IMR-90 (cell line): ENCODE measurements at regions not wholly inside any gene's neighbourhood (a gene's known extent, or its start where the extent isn't known, plus 50 kb on each side); places are given as distances from the start of the nearest gene placed in this dataset.

Experiments
- ATAC-seq: fragments of 200-7000 bp; cut with Tn5 transposase; 2 replicates; pipeline ENCODE4 v1.9.1; 2020; ENCODE audit warnings: low read depth, mild to moderate bottlenecking, moderate library complexity
- BruUV-seq: library from RNA; stranded (reverse); fragments of 400-500 nt; replicated peaks from 2 replicates; lab custom pipeline; 2021; lab: Mats Ljungman, UMichigan
- CTCF ChIA-PET: fragments of 300-600 bp; formaldehyde crosslinking; extraction: SDS; loops from one replicate; lab custom pipeline; 2021; ENCODE audit warnings: antibody characterized with exemption; lab: Yijun Ruan, JAX
- POLR2A ChIA-PET: fragments of 300-600 bp; sonication (Branson Sonifier 250); formaldehyde crosslinking; loops from one replicate; lab custom pipeline; 2022; ENCODE audit warnings: antibody characterized with exemption; ENCODE audit not compliant: unreplicated experiment; lab: Charles Lee
- DNase-seq: peaks from one replicate; pipeline ENCODE4 v3.0.0; 2013
- H2AFZ ChIP-seq: replicated peaks from 2 replicates; pipeline ENCODE3; 2013; ENCODE audit warnings: low read length, mild to moderate bottlenecking; ENCODE audit not compliant: poor library complexity
- H2AK5ac ChIP-seq: 2 replicates; pipeline ENCODE4 v1.6.1; 2013; ENCODE audit warnings: low read depth, low read length, inconsistent platforms
- H2AK9ac ChIP-seq: replicated peaks from 2 replicates; pipeline ENCODE3; 2013; ENCODE audit warnings: mild to moderate bottlenecking, low read depth, low read length, moderate library complexity; ENCODE audit not compliant: poor library complexity
- H2BK120ac ChIP-seq: 2 replicates; pipeline ENCODE4 v1.6.1; 2013; ENCODE audit warnings: low read depth, low read length, inconsistent platforms
- H2BK15ac ChIP-seq: 3 replicates; pipeline ENCODE4 v1.6.1; 2013; ENCODE audit warnings: low read depth, low read length, inconsistent platforms
- H2BK20ac ChIP-seq: 2 replicates; pipeline ENCODE4 v1.6.1; 2013; ENCODE audit warnings: low read depth, mild to moderate bottlenecking, inconsistent platforms, low read length, moderate library complexity
- H2BK5ac ChIP-seq: 2 replicates; pipeline ENCODE4 v1.6.1; 2013; ENCODE audit warnings: mild to moderate bottlenecking, low read depth, low read length, inconsistent platforms; ENCODE audit not compliant: poor library complexity, severe bottlenecking
- H3K14ac ChIP-seq: replicated peaks from 2 replicates; pipeline ENCODE4 v1.6.1; 2013; ENCODE audit warnings: low read depth, low read length, inconsistent platforms
- H3K18ac ChIP-seq: 2 replicates; pipeline ENCODE4 v1.6.1; 2013; ENCODE audit warnings: low read depth, low read length, control low read depth
- H3K23ac ChIP-seq: 2 replicates; pipeline ENCODE4 v1.6.1; 2013; ENCODE audit warnings: low read depth, low read length, inconsistent platforms
- H3K27ac ChIP-seq: 2 replicates; pipeline ENCODE4 v1.5.1; 2013; ENCODE audit warnings: mild to moderate bottlenecking, control low read depth, low read length; ENCODE audit not compliant: insufficient read depth
- H3K27me3 ChIP-seq: 2 replicates; pipeline ENCODE4 v1.6.1; 2013; ENCODE audit warnings: low read length; ENCODE audit not compliant: control insufficient read depth, insufficient read depth
- H3K36me3 ChIP-seq: 2 replicates; pipeline ENCODE4 v1.6.1; 2013; ENCODE audit warnings: low read length, mixed read lengths; ENCODE audit not compliant: control insufficient read depth, insufficient read depth
- H3K4ac ChIP-seq: 2 replicates; pipeline ENCODE4 v1.6.1; 2013; ENCODE audit warnings: low read depth, low read length, inconsistent platforms
- H3K4me1 ChIP-seq: 2 replicates; pipeline ENCODE4 v1.6.1; 2013; ENCODE audit warnings: low read length, mixed read lengths; ENCODE audit not compliant: control insufficient read depth, insufficient read depth
- H3K4me2 ChIP-seq: 2 replicates; pipeline ENCODE4 v1.6.1; 2013; ENCODE audit warnings: low read depth, mild to moderate bottlenecking, control low read depth, low read length, moderate library complexity
- H3K4me3 ChIP-seq: 2 replicates; pipeline ENCODE4 v1.5.1; 2013; ENCODE audit warnings: low read depth, mild to moderate bottlenecking, control low read depth, low read length, moderate library complexity; ENCODE audit not compliant: insufficient read depth
- H3K56ac ChIP-seq: 2 replicates; pipeline ENCODE4 v1.6.1; 2013; ENCODE audit warnings: low read length, inconsistent platforms; ENCODE audit not compliant: insufficient read depth; ENCODE audit errors: extremely low read depth
- H3K79me1 ChIP-seq, 2 experiments: 2 replicates each; pipeline ENCODE4 v1.6.1; 2013; ENCODE audit warnings: low read length in 2 of 2, inconsistent platforms in 1 of 2, low read depth in 1 of 2
- H3K9ac ChIP-seq: 2 replicates; pipeline ENCODE4 v1.6.1; 2013; ENCODE audit warnings: low read depth, low read length, control low read depth
- H3K9me1 ChIP-seq: 2 replicates; pipeline ENCODE4 v1.6.1; 2013; ENCODE audit warnings: low read length, inconsistent platforms; ENCODE audit not compliant: insufficient read depth
- H3K9me3 ChIP-seq: 2 replicates; pipeline ENCODE4 v1.6.1; 2013; ENCODE audit warnings: low read length; ENCODE audit not compliant: control insufficient read depth, insufficient read depth
- H4K20me1 ChIP-seq: 2 replicates; pipeline ENCODE4 v1.6.1; 2013; ENCODE audit warnings: low read length, inconsistent platforms; ENCODE audit not compliant: insufficient read depth
- H4K5ac ChIP-seq: 2 replicates; pipeline ENCODE4 v1.6.1; 2013; ENCODE audit warnings: mild to moderate bottlenecking, low read depth, low read length, control low read depth
- H4K8ac ChIP-seq, 2 experiments: 2 replicates each; pipeline ENCODE4 v1.6.1; 2013; ENCODE audit warnings: low read depth in 2 of 2, low read length in 2 of 2, control low read depth in 1 of 2, inconsistent platforms in 1 of 2
- H4K91ac ChIP-seq: 2 replicates; pipeline ENCODE4 v1.6.1; 2013; ENCODE audit warnings: low read depth, low read length, inconsistent platforms; ENCODE audit not compliant: insufficient read depth
- NFE2L2 ChIP-seq: fragments of 150-350 bp; IDR thresholded peaks from 2 replicates; pipeline ENCODE4 v1.6.1; 2016; ENCODE audit warnings: low read depth, mild to moderate bottlenecking, low read length
- POLR2A ChIP-seq: IDR thresholded peaks from 2 replicates; pipeline ENCODE4 v1.6.1; 2012; ENCODE audit warnings: mild to moderate bottlenecking, low read depth, low read length
- SMC3 ChIP-seq: fragments of 150-350 bp; IDR thresholded peaks from 2 replicates; pipeline ENCODE4 v1.6.1; 2016; ENCODE audit warnings: low read depth, mild to moderate bottlenecking, antibody characterized with exemption, low read length, moderate library complexity
- dilution Hi-C: fragments of 300-500 bp; cut with HindIII; formaldehyde crosslinking; loops from one replicate; pipeline ENCODE4 v1.14.3; 2018; ENCODE audit warnings: low sequenced_read_pairs; ENCODE audit not compliant: unreplicated experiment
- in situ Hi-C: fragments of 300-500 bp; cut with MboI; formaldehyde crosslinking; loops from 3 replicates; pipeline ENCODE4 v1.14.3; 2019; ENCODE audit warnings: low sequenced_read_pairs, inconsistent platforms, mixed read lengths
- intact Hi-C: fragments of 100-400 bp; cut with micrococcal nuclease; formaldehyde crosslinking; loops from 2 replicates; pipeline ENCODE4 v1.10.0; 2022

DNA sequence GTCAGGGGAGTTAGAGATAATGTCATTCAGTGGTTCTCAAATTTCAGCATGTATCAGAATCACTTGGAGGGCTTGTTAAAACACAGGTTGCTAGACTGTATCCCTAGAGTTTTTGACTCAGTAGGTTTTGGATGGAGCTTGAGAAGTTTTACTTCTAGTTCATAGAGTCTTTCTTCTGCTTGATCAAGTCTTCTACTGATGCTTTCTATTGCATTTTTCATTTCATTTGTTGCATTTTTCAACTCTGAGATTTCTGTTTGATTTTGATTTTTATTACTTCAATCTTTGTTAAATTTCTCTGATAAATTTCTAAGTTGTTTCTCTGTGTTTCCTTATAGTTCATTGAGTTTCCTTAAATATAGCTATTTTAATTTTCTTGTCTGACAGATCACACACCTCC, 361.4 kb downstream of the RAPGEF2 start:
- Histone ChIP-seq H2BK15ac (no peak overlapping the region), H3K18ac (no peak overlapping the region), H3K27ac (no peak overlapping the region), H4K20me1 (no peaks in the 10 kb centered on the region), H3K9ac (no peak overlapping the region), H3K36me3 (no peaks in the 10 kb centered on the region), H3K4ac (no peak overlapping the region), H3K27me3 (peaks cover 3% of the 10 kb centered on the region; the same call in 1 of the 2 replicates), H3K4me1 (no peaks in the 10 kb centered on the region), H2AK5ac (no peak overlapping the region), H2BK20ac (no peak overlapping the region), H4K91ac (no peak overlapping the region), H4K8ac (no peak overlapping the region), H3K79me1 (no peaks in the 10 kb centered on the region), H3K4me2 (no peak overlapping the region), H3K56ac (no peak overlapping the region), H3K9me1 (no peaks in the 10 kb centered on the region), H3K4me3 (no peak overlapping the region), H4K5ac (no peak overlapping the region), H2AK9ac (no peak overlapping the region), H3K23ac (no peak overlapping the region), H2BK5ac (no peak overlapping the region), H2BK120ac (no peak overlapping the region), H3K14ac (no peak overlapping the region), H3K9me3 (peaks cover 5% of the 10 kb centered on the region; the same call in 1 of the 2 replicates), H2AFZ (no peak overlapping the region)
- dilution Hi-C loops = no loop called here
- no TSS peak for BruUV-seq
- POLR2A ChIA-PET = no interaction called here
- TF ChIP-seq NFE2L2 (no peak), POLR2A (no peak), SMC3 (no peak)
- ATAC-seq (no peak), DNase-seq (no peak)
- intact Hi-C loops = no loop called here
- CTCF ChIA-PET = no interaction called here
- in situ Hi-C loops = no loop called here
